CD4-positive, CD25-positive, alpha-beta regulatory T cell (primary cell): ENCODE measurements at regions not wholly inside any gene's neighbourhood (a gene's known extent, or its start where the extent isn't known, plus 50 kb on each side); places are given as distances from the start of the nearest gene placed in this dataset.
"Not testable (repeated sequence)": the region's sequence is repeated elsewhere in the genome, so short reads cannot be mapped to it uniquely, and the experiment has no call there.

Source experiments
- ATAC-seq, 2 donors: fragments of 150-1000 bp; cut with Tn5 transposase; one replicate each; pipeline ENCODE4 v1.10.0; 2021; ENCODE audit warnings: low read depth in 2 of 2, moderate number of reproducible peaks in 2 of 2, moderate library complexity in 1 of 2
- DNase-seq, 3 donors: peaks; one replicate each; pipeline versions ENCODE4 v3.0.0 to v3.0.0-alpha.2; 2012 to 2022; ENCODE audit warnings: mixed read lengths in 1 of 3
- H3K27ac ChIP-seq: one replicate; pipeline ENCODE4 v1.7.0; 2013; ENCODE audit warnings: mild to moderate bottlenecking, low read length; ENCODE audit not compliant: insufficient read depth, poor library complexity, severe bottlenecking
- H3K27me3 ChIP-seq: one replicate; pipeline ENCODE4 v1.7.0; 2013; ENCODE audit warnings: low read length; ENCODE audit not compliant: control insufficient read depth, insufficient read depth
- H3K36me3 ChIP-seq: one replicate; pipeline ENCODE4 v1.7.0; 2013; ENCODE audit warnings: mild to moderate bottlenecking, low read length, moderate library complexity; ENCODE audit not compliant: control insufficient read depth, insufficient read depth
- H3K4me1 ChIP-seq: 2 replicates; pipeline ENCODE4 v1.7.0; 2013; ENCODE audit warnings: mild to moderate bottlenecking, low read length; ENCODE audit not compliant: insufficient read depth, control insufficient read depth, poor library complexity, severe bottlenecking
- H3K4me3 ChIP-seq: one replicate; pipeline ENCODE4 v1.7.0; 2013; ENCODE audit warnings: low read depth, mild to moderate bottlenecking, low read length, moderate library complexity
- H3K9me3 ChIP-seq, 2 experiments: 1 replicate in 1 of 2; 2 replicates in 1 of 2; pipeline ENCODE4 v1.7.0; 2013; ENCODE audit warnings: low read length in 2 of 2, mild to moderate bottlenecking in 1 of 2, moderate library complexity in 1 of 2; ENCODE audit not compliant: control insufficient read depth in 2 of 2
- H3K27ac Mint-ChIP-seq, 3 donors: one replicate each; pipeline ENCODE4 v1.8.0; 2020 to 2022; ENCODE audit warnings: mild to moderate bottlenecking in 3 of 3, mixed read lengths in 3 of 3, moderate library complexity in 2 of 3
- H3K27me3 Mint-ChIP-seq: one replicate; pipeline ENCODE4 v1.8.0; 2022; ENCODE audit warnings: mild to moderate bottlenecking, mixed read lengths
- H3K36me3 Mint-ChIP-seq: one replicate; pipeline ENCODE4 v1.8.0; 2020; ENCODE audit warnings: mixed read lengths
- H3K4me1 Mint-ChIP-seq, 4 donors: one replicate each; pipeline ENCODE4 v1.8.0; 2020 to 2022; ENCODE audit warnings: mixed read lengths in 4 of 4, mild to moderate bottlenecking in 1 of 4
- H3K4me3 Mint-ChIP-seq, 4 donors: one replicate each; pipeline ENCODE4 v1.8.0; 2020 to 2022; ENCODE audit warnings: mild to moderate bottlenecking in 4 of 4, mixed read lengths in 4 of 4, moderate library complexity in 3 of 4
- H3K9me3 Mint-ChIP-seq, 7 donors: one replicate each; pipeline ENCODE4 v1.8.0; 2020 to 2022; ENCODE audit warnings: mixed read lengths in 7 of 7, mild to moderate bottlenecking in 3 of 7, moderate library complexity in 2 of 7

GRCh38 chr20:22058746-22059145 lies 353.3 kb downstream of the PAX1 start:
- Histone ChIP-seq H3K4me3 (no peak overlapping the region), H3K27me3 (no peaks in the 10 kb centered on the region), H3K36me3 (no peaks in the 10 kb centered on the region), H3K4me1 (no peaks in the 10 kb centered on the region), H3K9me3 (peaks cover 0 to 1% of the 10 kb centered on the region in 2 experiments), H3K27ac (no peak overlapping the region)
- Mint-ChIP-seq H3K27ac (no peak overlapping the region), H3K4me1 (no peaks in the 10 kb centered on the region), H3K27me3 (no peaks in the 10 kb centered on the region), H3K36me3 (no peaks in the 10 kb centered on the region), H3K9me3 (peaks cover 0 to 10% (median 7%) of the 10 kb centered on the region in 7 donors), H3K4me3 (no peak overlapping the region)
- no peak for DNase-seq
- ATAC-seq: no peak

- Mint-ChIP-seq H3K4me3 (no peak overlapping the region), H3K9me3 (peaks cover 0 to 18% (median 7%) of the 10 kb centered on the region in 7 donors), H3K27ac (no peak overlapping the region), H3K36me3 (no peaks in the 10 kb centered on the region), H3K27me3 (no peaks in the 10 kb centered on the region), H3K4me1 (no peaks in the 10 kb centered on the region)
- ATAC-seq (no peak), DNase-seq (no peak)
- Histone ChIP-seq H3K36me3 (no peaks in the 10 kb centered on the region), H3K27ac (no peak overlapping the region), H3K4me3 (no peak overlapping the region), H3K27me3 (no peaks in the 10 kb centered on the region), H3K9me3 (no peaks in the 10 kb centered on the region), H3K4me1 (no peaks in the 10 kb centered on the region)
Observed at GRCh38 chr20:22055981-22056380, 350.5 kb downstream of the PAX1 start.

- H3K9me3 ChIP-seq: peaks cover 0 to 5% of the 10 kb centered on the region in 2 experiments
- ATAC-seq (no peak), DNase-seq (no peak)
- no peaks in the 10 kb centered on the region for H3K27me3 ChIP-seq
- Mint-ChIP-seq H3K27me3 (no peaks in the 10 kb centered on the region), H3K27ac (no peak overlapping the region), H3K4me3 (no peak overlapping the region), H3K9me3 (peaks cover 0 to 25% (median 7%) of the 10 kb centered on the region in 7 donors), H3K36me3 (no peaks in the 10 kb centered on the region), H3K4me1 (no peaks in the 10 kb centered on the region)
- no peak overlapping the region for H3K4me3 ChIP-seq
- no peaks in the 10 kb centered on the region for H3K36me3 ChIP-seq
- H3K27ac ChIP-seq: no peak overlapping the region
- H3K4me1 ChIP-seq: no peaks in the 10 kb centered on the region
Observed at GRCh38 chr20:22052025-22052650, 346.7 kb downstream of the PAX1 start.

GRCh38 chr20:22045956-22046507 lies 340.6 kb downstream of the PAX1 start:
- not testable (repeated sequence) for H3K9me3 ChIP-seq, H3K4me1 ChIP-seq, H3K27ac Mint-ChIP-seq, ATAC-seq, H3K4me3 Mint-ChIP-seq, H3K27me3 ChIP-seq, H3K4me3 ChIP-seq, H3K4me1 Mint-ChIP-seq, H3K36me3 Mint-ChIP-seq, H3K27me3 Mint-ChIP-seq, H3K27ac ChIP-seq, DNase-seq, H3K36me3 ChIP-seq
- H3K9me3 Mint-ChIP-seq: peaks cover 0 to 24% (median 5%) of the 10 kb centered on the region in 7 donors

GRCh38 chr20:22027423-22027822 lies 322.0 kb downstream of the PAX1 start:
- no peaks in the 10 kb centered on the region for H3K36me3 ChIP-seq
- Mint-ChIP-seq H3K36me3 (no peaks in the 10 kb centered on the region), H3K27me3 (no peaks in the 10 kb centered on the region), H3K9me3 (peaks cover 0 to 24% (median 6%) of the 10 kb centered on the region in 7 donors), H3K27ac (no peak overlapping the region), H3K4me1 (no peaks in the 10 kb centered on the region), H3K4me3 (no peak overlapping the region)
- no peak overlapping the region for H3K4me3 ChIP-seq
- H3K27ac ChIP-seq: no peak overlapping the region
- H3K27me3 ChIP-seq: no peaks in the 10 kb centered on the region
- ATAC-seq: no peak
- no peaks in the 10 kb centered on the region for H3K4me1 ChIP-seq
- no peak for DNase-seq
- peaks cover 4 to 9% of the 10 kb centered on the region in 2 experiments for H3K9me3 ChIP-seq

GRCh38 chr20:22020201-22020600 lies 314.7 kb downstream of the PAX1 start:
- no peak overlapping the region for H3K4me3 ChIP-seq
- H3K36me3 ChIP-seq: no peaks in the 10 kb centered on the region
- Mint-ChIP-seq H3K27me3 (no peaks in the 10 kb centered on the region), H3K4me3 (no peak overlapping the region), H3K4me1 (no peaks in the 10 kb centered on the region), H3K36me3 (no peaks in the 10 kb centered on the region), H3K9me3 (peaks cover 0 to 33% (median 8%) of the 10 kb centered on the region in 7 donors), H3K27ac (no peak overlapping the region)
- DNase-seq (no peak), ATAC-seq (no peak)
- H3K9me3 ChIP-seq: peaks cover 0 to 2% of the 10 kb centered on the region in 2 experiments
- no peak overlapping the region for H3K27ac ChIP-seq
- H3K4me1 ChIP-seq: no peaks in the 10 kb centered on the region
- H3K27me3 ChIP-seq: no peaks in the 10 kb centered on the region

GRCh38 chr20:22008456-22008855 lies 303.0 kb downstream of the PAX1 start:
- Mint-ChIP-seq H3K4me1 (no peaks in the 10 kb centered on the region), H3K27ac (no peak overlapping the region), H3K4me3 (no peak overlapping the region), H3K36me3 (no peaks in the 10 kb centered on the region), H3K27me3 (peaks cover 4% of the 10 kb centered on the region), H3K9me3 (peaks cover 0 to 7% (median 4%) of the 10 kb centered on the region in 7 donors)
- no peak overlapping the region for H3K27ac ChIP-seq
- no peak for DNase-seq
- no peaks in the 10 kb centered on the region for H3K36me3 ChIP-seq
- ATAC-seq: no peak
- H3K9me3 ChIP-seq: no peaks in the 10 kb centered on the region
- no peaks in the 10 kb centered on the region for H3K4me1 ChIP-seq
- no peak overlapping the region for H3K4me3 ChIP-seq
- no peaks in the 10 kb centered on the region for H3K27me3 ChIP-seq

- H3K27me3 Mint-ChIP-seq: peaks cover under 1% of the 10 kb centered on the region
- DNase-seq (no peak), ATAC-seq (no peak)
- H3K4me1 ChIP-seq: no peaks in the 10 kb centered on the region
- H3K4me3 Mint-ChIP-seq: no peak overlapping the region
- H3K27ac ChIP-seq: no peak overlapping the region
- no peaks in the 10 kb centered on the region for H3K9me3 ChIP-seq
- H3K36me3 ChIP-seq: no peaks in the 10 kb centered on the region
- no peaks in the 10 kb centered on the region for H3K27me3 ChIP-seq
- H3K27ac Mint-ChIP-seq: no peak overlapping the region
- no peak overlapping the region for H3K4me3 ChIP-seq
- no peaks in the 10 kb centered on the region for H3K4me1 Mint-ChIP-seq
- H3K9me3 Mint-ChIP-seq: peaks cover 0 to 7% (median 4%) of the 10 kb centered on the region in 7 donors
- no peaks in the 10 kb centered on the region for H3K36me3 Mint-ChIP-seq
Observed at GRCh38 chr20:22006306-22006705, 300.8 kb downstream of the PAX1 start.
